Stimulated activated CD4-positive, alpha-beta T cell treated with anti-CD3 and anti-CD28 coated beads, Interleukin-4, amount 100 ng/mL, for 48 hours (primary cell): ENCODE measurements at regions not wholly inside any gene's neighbourhood (a gene's known extent, or its start where the extent isn't known, plus 50 kb on each side); places are given as distances from the start of the nearest gene placed in this dataset.

Experiments
- DNase-seq, 2 donors: peaks; one replicate each; pipeline ENCODE4 v3.0.0-alpha.2; 2020; ENCODE audit warnings: low read depth in 2 of 2

DNA sequence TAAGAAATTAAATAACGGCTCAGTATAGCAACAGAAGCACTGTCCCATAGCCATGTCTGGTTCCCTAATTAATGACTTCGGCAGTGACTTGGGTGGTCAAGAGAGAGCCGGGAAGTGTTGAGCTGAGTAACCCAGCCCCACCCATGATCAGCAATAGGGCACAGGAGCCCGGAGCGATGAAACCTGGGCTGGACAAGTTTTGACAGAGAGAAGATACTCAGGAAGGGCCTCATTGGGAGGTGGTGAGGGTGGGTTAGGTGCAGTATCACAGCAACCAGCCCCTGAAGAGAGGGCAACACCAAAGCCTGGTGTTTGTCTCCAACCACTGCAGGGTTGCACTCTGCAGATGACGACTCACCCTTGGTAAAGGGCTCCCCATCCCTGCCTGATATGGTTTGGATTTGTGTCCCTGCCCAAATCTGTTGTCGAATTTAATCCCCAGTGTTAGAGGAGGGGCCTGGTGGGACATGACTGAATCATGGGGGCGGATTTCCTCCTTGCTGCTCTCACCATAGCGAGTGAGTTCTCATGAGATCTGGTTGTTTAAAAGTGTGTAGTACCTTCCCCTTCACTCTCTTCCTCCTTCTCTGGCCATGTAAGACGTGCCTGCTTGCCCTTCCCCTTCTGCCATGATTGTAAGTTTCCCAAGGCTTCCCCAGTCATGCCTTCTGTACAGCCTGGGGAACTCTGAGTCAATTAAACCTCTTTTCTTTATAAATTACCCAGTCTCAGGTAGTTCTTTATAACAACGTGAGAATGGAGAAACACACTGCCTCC, 124.9 kb upstream of the MED13L start:
- DNase-seq, result no peak

DNA sequence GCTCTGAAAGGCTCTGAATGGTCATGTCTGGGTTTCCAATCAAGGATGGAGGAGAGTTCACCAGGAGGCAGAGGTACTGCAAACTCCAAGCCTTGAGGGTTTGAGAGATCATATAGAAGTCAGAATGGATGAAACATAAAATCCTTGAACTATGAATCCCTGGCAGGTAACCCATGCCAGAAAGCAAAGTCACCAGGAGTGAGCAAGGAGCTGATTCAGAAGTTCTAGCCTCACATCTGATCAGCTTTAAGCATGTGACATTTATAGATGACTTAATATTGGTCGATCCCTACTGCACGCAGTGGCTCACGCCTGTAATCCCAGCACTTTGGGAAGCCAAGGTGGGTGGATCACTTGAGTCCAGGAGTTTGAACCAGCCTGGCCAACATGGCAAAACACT, 126.1 kb upstream of the MED13L start:
- no peak for DNase-seq

DNA sequence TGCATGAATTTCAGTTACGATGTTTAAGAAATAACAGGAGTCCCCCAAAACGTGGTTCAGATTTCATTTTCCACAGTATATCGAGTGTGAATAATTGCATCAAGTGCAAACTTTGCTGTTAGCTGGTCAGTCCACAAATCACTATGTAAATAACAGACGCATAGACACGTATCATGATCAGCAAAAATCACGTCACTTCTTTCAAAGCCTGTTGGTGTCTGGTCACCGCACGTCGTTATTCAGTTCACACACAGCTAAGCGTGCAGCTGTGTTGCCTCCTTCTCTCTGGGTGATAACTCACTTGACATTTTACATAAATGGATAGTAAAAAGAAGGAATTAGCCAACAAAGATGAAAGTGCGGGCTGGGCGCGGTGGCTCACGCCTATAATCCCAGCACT, 126.8 kb upstream of the MED13L start:
- no peak for DNase-seq

- no peak for DNase-seq
These were observed 127.6 kb upstream of the MED13L start for GRCh38 chr12:116404913-116405611.

- DNase-seq, result no peak
These were observed 129.0 kb upstream of the MED13L start for GRCh38 chr12:116406529-116406928.

- DNase-seq, result no peak
These were observed 131.2 kb upstream of the MED13L start for GRCh38 chr12:116408489-116409250.

DNA sequence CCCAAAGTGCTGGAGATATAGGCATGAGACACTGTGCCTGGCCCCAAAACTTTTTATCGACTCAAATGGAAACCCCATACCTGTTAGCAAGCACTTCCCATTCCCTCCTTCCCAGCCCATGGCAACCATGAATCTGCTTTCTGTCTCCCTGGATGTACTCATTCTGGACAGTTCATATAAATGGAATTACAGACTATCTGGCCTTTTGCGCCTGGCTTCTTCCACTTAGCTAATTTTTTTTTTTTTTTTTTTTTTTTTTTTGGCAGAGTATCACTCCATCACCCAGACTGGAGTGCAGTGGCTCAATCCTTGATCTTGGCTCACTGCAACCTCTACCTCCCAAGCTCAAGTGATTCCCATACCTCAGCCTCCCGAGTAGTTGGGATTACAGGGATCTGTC, 134.5 kb upstream of the MED13L start:
- no peak for DNase-seq

GRCh38 chr12:116414891-116415290, 137.4 kb upstream of the MED13L start:
- DNase-seq, result no peak

DNA sequence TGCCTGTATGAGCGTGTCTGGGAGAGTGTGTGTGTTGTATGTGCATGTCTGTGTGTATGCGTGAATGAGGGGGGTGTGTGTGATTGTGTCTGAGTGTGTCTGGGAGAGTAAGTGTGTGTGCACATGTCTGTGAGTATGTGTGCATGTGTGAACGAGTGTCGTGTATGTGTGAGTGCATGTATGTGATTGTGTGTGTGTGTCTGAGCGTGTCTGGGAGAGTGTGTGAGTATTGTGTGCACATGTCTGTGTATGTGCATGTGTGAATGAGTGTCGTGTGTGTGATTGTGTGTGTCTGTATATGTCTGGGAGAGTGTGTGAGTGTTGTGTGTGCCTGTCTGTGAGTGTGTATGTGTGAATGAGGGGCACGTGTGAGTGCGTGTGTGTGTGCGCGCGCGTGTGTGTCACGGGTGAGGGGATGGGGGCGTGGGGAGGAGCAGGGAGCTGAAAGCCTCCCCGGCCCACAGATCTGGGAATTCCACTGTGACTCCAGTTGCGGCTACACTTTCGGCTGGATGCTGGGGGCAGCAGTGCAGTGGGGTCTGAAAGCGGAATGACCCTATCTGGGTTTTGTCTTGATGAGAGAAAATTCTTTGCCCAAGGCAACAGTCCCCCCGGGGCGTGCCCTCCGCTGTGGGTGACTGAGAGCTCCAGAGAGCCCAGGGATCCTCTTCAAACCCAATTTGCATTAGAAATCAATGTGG, 138.1 kb upstream of the MED13L start:
- no peak for DNase-seq

GRCh38 chr12:116416166-116416565, 138.7 kb upstream of the MED13L start:
- no peak for DNase-seq

DNA sequence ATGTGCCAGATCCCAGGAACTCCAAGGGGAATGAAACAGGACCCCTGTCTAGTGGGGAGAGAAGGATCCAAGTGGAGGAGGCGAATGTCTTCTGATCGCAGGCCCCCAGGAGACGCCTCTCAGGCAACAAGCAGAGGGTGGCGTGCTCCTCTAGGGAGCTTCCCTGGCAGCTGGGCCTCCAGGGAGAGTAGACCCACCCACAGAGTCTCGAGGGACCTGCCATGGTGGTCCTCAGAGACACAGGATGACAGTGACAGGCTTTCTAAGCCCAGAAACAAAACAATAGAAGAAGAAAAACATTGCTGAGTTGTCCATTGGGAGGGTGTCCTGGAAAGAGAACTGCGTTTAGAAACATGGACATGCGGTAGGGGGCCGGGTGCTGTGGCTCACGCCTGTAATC, 140.6 kb upstream of the MAP1LC3B2 start:
- no peak for DNase-seq

DNA sequence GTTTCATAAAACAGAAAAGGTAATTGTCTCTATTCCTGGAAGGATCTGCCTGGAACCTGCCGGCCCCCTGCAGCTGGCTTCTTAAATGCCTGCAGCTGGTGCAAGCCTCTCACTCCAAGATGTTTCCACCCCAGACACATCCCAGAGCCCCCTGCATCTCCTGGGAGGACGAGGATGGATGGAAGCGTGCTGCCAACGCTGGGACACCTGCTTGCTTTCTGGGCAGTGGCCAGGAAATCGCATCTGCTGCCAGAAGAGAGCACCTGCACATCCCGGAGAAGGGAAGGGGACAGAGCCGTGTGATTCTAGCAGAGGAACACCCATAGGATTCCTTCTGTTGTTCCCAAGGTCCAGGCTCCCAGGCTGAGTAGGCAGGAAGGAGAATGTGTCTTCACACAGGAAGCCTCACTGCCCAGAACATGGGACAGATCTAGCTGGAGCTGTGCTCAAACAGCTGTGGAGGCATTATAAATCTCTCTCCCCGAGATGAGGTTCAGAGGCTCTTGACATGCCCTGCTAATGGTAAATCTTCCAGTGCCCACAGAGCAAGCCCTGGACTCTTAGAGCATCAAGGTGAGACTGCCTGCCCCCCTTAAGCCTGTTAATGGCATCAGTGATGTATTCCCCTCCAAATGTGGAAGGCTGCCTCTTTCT, 138.8 kb upstream of the MAP1LC3B2 start:
- no peak for DNase-seq

DNA sequence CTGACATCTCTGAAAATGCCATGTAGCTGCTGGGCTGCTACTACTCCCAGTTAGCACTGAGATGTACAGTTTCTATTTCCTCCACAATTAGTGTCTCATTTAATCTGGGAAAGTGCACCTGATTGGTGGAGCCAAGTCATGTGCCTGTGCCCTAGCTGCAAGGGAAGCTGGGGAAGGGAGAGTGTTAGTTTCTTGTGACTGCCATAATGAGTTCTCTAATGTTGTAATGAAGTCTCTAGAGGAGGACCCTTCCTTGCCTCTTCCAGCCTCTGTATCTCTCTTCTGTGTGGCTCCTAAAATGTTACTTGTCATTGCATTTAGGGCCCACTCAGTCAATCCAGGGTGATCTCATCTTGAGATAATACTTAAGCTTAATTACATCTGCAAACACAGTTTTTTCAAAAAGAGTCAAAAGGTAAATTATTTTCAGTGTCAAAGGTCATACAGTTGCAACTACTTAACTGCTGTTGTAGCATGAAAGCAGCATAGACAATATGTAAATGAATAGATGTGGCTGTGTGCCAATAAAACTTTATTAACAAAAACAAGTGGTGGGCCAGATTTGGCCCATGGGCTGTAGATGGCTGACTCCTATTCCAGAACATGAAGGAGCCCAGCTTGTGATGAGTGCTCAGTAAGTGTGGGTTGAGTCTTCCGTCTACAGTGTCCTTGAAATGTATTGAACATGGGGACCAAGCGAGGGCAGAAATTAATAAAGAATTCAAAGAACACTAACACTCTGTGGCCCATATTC, 137.2 kb upstream of the MAP1LC3B2 start:
- DNase-seq, result no peak

GRCh38 chr12:116423094-116423493, 136.1 kb upstream of the MAP1LC3B2 start:
- DNase-seq, result no peak

GRCh38 chr12:116425256-116426193, 133.7 kb upstream of the MAP1LC3B2 start:
- DNase-seq, result no peak

- no peak for DNase-seq
These were observed 132.6 kb upstream of the MAP1LC3B2 start for GRCh38 chr12:116426391-116427136.

GRCh38 chr12:116427200-116427930, 131.8 kb upstream of the MAP1LC3B2 start:
- DNase-seq, result no peak

- DNase-seq, result no peak
These were observed 129.3 kb upstream of the MAP1LC3B2 start for GRCh38 chr12:116429826-116430360.
